HG03378 (cell line): ENCODE measurements at regions not wholly inside any gene's neighbourhood (a gene's known extent, or its start where the extent isn't known, plus 50 kb on each side); places are given as distances from the start of the nearest gene placed in this dataset.
"Not testable (repeated sequence)": the region's sequence is repeated elsewhere in the genome, so short reads cannot be mapped to it uniquely, and the experiment has no call there.

ENCODE experiments used
- ATAC-seq: cut with Tn5 transposase; IDR thresholded peaks from one replicate; pipeline ENCODE4 v1.9.1; 2021; ENCODE audit warnings: mild to moderate bottlenecking, moderate library complexity; ENCODE audit not compliant: unreplicated experiment

DNA sequence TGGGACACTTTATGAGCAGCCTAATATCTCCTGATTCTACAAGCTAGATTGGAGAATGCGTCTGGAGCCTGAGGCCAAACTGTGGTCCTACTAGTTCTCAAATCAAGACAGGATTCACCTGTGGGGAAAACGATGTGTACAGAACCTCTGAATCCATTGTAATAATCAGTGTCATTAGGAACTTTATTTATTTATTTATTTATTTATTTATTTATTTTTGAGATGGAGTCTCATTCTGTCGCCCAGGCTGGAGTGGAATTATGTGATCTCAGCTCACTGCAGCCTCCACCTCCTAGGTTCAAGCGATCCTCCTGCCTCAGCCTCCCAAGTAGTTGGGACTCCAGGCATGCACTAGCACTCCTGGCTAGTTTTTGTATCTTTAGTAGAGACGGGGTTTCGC lies 52.6 kb upstream of the KIF26B start:
- not testable (repeated sequence) for ATAC-seq

- ATAC-seq: no peak
Measured at GRCh38 chr1:245099401-245099800, 55.4 kb upstream of the KIF26B start.

DNA sequence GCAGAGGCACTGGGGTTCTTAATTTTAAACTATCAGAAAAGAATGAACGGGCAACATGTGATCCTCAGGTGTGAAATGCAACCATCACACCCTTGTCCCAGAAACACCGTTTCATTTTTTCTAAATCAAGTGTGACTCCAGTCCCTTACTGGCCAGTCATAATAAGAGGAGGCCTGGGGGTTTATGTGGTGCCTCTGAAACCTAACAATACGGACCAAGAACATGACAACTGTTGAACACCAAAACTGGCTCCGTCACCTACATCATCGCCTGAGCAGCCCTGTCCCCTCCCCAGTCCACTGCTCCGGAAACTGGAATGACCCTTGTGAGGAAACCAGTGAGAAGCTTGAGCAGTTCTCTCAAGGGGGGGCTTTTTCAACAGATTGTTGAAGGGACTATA lies 55.9 kb upstream of the KIF26B start:
- ATAC-seq: no peak

DNA sequence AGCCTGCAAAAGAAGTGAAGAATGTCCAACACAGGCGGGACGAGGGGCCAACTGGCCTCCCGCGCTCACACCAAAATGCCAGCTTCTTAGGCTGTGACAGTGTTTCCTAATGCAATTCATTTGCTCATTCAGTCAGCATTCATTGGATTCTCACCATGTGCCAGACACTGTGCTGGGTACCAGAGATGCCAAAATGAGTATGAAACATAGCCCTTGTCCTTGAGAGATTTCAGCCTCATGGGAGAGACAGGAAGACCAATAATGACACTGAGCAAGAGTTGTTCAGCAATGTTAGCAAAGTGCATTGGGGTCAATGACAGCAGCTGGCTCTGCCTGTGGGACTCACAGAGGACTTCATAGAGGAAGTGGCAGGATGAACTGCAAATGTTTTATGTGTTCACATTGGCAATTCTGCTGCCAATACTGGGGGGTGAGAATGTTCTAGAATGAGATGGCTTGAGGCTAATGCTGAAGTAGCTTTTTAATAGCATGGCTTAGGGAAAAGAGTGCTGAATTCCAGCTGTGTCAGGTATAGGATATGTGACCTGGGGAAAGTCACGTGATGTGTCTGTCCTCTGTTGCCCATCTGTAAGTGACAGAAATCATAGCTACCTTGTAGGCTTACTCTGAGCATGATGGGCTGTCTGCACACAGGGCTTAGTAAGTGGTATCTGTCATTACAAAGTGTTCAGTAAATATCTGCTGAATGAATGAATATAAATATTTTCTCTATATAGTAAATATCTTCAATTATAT lies 58.3 kb upstream of the KIF26B start:
- ATAC-seq: no peak

- ATAC-seq: no peak
Measured at GRCh38 chr1:245095903-245096302, 58.9 kb upstream of the KIF26B start.

GRCh38 chr1:245094954-245095353 lies 59.8 kb upstream of the KIF26B start:
- no peak for ATAC-seq

DNA sequence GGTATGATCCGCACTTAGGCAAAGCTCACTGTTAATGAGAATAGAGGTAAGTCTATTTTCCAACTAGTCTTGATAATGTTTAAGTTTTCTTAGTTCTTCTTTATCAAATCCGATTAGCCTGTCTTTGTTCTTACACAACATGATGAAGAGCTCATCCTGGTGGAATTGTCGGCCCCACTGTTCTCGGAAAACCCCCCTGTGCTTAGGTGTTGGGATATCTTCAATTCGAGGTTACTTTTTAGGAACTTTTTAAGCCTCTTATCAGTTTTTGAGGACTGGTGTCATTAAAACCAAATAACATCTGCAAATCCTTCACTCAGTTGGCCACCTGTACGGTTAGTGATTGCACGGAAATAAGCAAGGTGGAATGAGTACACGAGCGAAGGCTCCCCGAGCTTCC lies 60.7 kb upstream of the KIF26B start:
- ATAC-seq: no peak

DNA sequence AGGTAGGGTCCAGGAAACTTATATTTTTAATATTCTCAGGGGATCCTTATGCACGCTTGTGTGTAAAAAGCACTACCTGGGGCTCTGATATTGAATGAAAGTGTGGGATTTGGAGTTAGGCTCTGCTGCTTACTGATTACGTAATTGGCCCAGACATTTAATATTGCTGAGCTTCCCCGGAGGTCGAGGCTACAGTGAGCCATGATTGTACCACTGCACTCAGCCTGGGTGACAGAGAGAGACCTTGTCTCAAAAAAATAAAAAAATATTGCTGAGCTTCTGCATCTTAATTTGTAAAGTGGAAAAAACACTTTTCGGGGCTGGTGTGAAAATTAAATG lies 62.2 kb upstream of the KIF26B start:
- ATAC-seq: no peak

- no peak for ATAC-seq
Measured at GRCh38 chr1:245091818-245092637, 62.8 kb upstream of the KIF26B start.

- no peak for ATAC-seq
Measured at GRCh38 chr1:245091171-245091621, 63.6 kb upstream of the KIF26B start.

DNA sequence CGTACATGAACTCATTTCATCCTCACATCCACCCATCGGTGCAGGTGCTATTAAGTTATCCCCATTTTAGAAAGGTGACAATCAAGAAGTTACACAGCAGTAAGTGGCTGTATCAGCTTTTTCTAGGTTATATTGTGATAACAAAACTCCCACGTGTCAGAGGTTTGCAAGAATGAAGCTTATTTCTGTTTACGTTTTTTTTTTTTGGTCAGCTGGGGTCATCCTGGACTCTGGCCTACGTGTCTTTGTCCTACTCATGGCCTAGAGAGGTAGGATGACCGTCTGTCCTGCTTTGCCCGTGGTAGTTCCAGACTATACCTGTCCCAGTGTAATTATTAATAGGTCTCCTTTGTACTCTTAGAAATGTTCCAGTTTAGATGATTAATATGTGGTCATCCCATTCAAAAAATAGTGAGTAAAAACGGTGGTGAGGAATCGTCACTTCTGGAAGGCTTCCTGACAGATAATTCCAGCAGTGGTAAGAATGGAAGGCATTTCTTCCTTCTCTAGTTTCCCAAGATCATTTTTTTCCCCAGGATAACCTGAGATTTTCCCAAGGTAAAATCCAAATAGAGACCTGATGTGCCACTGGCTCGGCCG lies 64.2 kb upstream of the KIF26B start:
- ATAC-seq: no peak

DNA sequence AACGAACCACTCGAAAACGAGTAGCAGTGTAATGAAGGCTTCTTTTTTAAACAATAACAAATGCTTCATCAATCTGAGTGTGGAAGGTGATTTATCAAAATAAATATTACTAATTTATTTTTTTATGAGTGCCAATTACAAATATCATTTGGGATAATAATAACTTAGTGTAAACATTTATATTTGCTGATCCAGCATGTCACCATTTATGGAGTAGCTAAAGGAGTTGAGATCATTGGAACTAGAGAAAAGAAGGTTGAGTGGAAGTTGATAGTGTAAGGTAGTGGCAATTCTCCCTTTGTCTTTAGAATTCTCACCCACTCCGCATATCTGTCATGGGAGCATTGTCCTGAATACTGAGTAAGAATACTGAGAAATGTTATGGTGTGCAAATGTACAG lies 67.1 kb upstream of the KIF26B start:
- no peak for ATAC-seq

DNA sequence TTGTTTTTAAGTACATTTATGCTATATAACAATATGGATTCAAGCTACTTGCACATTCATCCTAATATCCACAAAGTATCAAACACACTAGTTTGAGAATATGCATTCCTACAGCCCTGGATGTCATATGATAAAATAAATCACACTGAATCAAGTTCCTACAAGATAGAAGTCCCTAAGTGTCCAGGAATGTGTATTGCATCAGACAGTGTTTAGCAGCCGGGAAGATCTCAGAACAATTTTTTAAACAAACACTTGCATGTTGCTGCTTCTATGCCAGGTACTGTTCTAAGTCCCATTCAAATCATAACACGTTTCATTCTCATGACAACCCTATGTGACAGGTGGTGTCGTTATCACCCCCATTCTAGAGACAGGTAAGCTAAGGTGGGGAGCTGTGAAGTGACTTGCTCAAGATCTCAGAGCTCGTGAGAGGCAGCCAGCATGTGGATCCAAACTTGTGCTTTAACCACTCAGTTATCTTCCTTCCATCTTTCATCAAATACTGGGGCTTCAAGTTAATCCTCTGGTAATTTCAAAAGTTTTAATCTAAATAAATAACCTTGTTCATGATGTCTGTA lies 68.3 kb upstream of the KIF26B start:
- ATAC-seq: no peak

- ATAC-seq: no peak
Measured at GRCh38 chr1:245085508-245086095, 69.2 kb upstream of the KIF26B start.

DNA sequence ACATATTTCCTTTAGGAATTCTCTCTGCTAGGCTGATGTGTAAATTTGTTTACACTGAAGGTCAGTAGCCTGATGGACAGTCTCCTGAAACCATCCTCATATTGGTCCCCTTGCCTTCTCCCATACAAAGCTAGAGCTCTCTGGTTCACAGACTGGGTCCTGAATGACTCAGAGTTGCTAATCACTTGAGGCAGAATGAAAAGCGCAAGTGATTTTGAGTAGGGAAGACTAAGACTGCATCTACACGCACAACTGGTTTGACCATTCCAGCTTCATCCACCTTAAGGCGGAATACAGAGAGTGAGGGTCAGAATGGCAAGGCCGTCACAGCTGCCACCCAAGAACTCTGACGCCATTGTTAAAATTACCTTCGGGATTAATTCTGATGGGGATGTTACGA lies 70.2 kb upstream of the KIF26B start:
- no peak for ATAC-seq

DNA sequence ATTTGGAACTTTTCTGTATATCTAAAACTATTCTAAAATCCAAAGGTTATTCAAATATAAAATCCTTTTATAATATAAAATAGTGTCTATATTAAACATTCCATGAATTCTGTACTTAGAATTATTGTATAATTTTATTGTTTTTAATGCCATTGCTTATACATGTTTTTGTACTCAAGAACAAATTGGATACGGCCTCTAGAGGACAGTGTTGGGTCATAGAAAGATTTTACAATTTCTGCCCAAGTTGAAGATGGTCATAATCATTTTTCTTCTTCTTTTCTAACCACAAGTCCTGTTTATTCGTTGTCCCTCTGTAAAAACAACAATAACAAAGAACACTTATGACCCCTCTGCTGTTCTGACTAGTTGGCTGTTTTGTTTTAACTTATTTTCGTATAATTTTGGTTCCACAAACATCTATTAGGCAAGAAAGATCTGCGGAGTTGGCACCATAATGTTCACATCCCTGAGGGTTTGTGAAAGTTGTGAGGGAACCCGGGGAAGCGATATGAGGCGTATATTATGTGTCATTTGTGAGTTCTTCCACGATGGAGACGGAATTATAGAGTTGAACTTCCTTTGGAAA lies 75.7 kb upstream of the KIF26B start:
- ATAC-seq: no peak

- no peak for ATAC-seq
Measured at GRCh38 chr1:245074898-245075297, 79.9 kb upstream of the KIF26B start.

DNA sequence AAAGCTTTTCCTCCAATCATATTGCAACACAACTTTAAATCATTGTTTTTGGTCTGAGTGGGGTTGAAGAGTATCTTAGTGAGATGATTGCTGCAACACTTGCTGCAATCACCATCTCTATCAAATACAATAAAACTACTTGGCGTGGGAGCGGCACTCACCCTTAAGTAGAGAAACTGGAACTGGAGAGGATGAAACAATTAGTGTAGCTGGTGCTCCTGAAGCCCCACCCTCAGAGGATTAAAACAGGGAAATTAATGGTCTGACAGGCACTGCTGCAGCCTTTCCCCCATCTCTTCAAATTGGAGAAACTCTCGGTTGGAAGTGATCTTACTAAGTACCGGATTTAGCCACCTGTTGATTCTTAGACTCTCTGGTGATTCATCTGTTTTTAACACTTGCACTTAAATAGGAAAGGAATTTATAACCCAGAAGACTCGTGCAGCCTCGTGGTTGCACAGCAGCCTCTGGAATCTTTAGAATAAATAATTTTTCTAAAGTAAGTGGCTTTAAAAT lies 80.5 kb upstream of the KIF26B start:
- ATAC-seq: no peak

DNA sequence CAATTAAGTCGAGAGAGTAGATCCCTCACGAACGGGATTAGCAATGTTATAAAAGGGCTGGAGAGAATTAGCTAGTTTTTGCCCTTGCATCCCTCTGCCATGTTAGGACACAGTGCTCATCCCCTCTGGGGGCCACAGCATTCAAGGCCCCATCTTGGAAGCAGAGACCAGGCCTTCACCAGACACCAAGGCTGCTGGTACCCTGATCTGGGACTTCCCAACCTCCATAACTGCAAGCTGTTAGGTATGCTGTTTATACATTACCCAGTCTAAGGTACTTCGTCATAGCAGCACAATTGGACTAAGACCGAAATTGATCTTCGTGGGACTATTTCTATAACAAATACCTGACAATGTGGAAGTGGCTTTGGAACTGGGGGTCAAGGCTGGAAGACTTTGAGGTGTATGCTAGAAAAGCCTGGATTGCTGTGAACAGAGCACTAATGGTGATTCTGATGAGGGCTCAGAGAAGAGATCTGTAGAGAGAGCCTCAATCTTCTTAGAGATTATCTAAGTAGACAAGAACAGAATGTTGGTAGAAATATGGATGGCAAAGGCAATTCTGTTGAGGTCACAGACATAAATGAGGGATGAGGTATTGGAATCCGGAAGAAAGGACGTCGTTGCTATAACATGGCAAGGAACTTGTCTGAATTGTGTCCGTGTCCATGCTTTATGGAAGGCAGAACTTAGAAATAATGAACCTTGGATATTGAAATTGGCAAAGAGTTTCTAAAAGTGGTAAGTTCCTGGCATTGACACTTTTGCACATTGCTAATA lies 83.8 kb upstream of the KIF26B start:
- no peak for ATAC-seq

DNA sequence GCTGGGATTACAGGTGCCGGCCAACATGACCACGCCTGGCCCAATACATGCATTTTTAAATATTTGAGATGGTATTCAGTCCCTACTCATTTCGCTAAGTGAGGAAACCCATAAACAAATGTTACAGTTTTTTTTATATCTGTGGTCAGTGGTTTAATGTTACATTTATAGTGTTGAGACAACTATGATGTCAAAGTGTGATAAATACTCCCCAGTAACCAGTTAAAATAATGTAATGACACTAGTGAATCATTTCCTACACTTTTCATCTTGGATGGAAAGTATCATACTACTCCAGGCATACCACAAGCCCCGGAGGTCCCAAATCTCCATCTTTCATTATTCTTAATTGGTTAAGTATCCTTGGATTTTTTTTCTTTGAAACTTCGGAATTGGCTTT lies 87.5 kb upstream of the KIF26B start:
- no peak for ATAC-seq
